Inferior parietal cortex (tissue), 1 donor: ENCODE measurements at regions not wholly inside any gene's neighbourhood (a gene's known extent, or its start where the extent isn't known, plus 50 kb on each side); places are given as distances from the start of the nearest gene placed in this dataset.

ENCODE experiments used
- DNase-seq: peaks from one replicate; pipeline ENCODE4 v3.0.0-alpha.2; 2016; ENCODE audit errors: extremely low spot score

GRCh38 chr12:58988643-58989344, 68.5 kb upstream of the LRIG3 start:
- no peak for DNase-seq

GRCh38 chr12:58981961-58982360, 61.7 kb upstream of the LRIG3 start:
- no peak for DNase-seq

GRCh38 chr12:58980768-58981167, 60.5 kb upstream of the LRIG3 start:
- no peak for DNase-seq

GRCh38 chr12:58978717-58979116, 58.4 kb upstream of the LRIG3 start:
- DNase-seq, result no peak

- no peak for DNase-seq
Observed at GRCh38 chr12:58977476-58977875, 57.2 kb upstream of the LRIG3 start.

GRCh38 chr12:58976146-58976545, 55.8 kb upstream of the LRIG3 start:
- no peak for DNase-seq
